ENCODE measurements at regions not wholly inside any gene's neighbourhood (a gene's known extent, or its start where the extent isn't known, plus 50 kb on each side); places are given as distances from the start of the nearest gene placed in this dataset.
"Not testable (repeated sequence)": the region's sequence is repeated elsewhere in the genome, so short reads cannot be mapped to it uniquely, and the experiment has no call there.

- no peaks in the 10 kb centered on the region for H3K27me3 ChIP-seq (ENCODE audit: control insufficient read depth in 3 of 3, insufficient read depth in 3 of 3, low read depth in 1 of 3, low read length in 3 of 3)
- H3K4ac ChIP-seq (ENCODE audit: low read length) = no peak overlapping the region
- H3K9ac ChIP-seq (ENCODE audit: low read depth, low read length, poor library complexity) = no peak overlapping the region
- no peak overlapping the region for H2BK120ac ChIP-seq (ENCODE audit: low read depth, low read length)
- no peak overlapping the region for H2BK15ac ChIP-seq (ENCODE audit: low read length)
- no peaks in the 10 kb centered on the region for H3K36me3 ChIP-seq (replicated peaks in 1 of 2; ENCODE audit: control insufficient read depth in 2 of 2, insufficient read depth in 2 of 2, low read length in 2 of 2)
- no peak overlapping the region for H3K18ac ChIP-seq (ENCODE audit: low read length)
- no peak for DNase-seq (ENCODE audit: low spot score)
- no peak overlapping the region for H4K8ac ChIP-seq (ENCODE audit: low read depth, low read length)
- H2AFZ ChIP-seq (ENCODE audit: low read length) = no peak overlapping the region
- no CpG with 5 or more reads among the region's 5 CpGs for WGBS, 2 donors (ENCODE audit: extremely low coverage in 2 of 2, insufficient read length in 2 of 2, insufficient replicate concordance in 1 of 2)
- H2AK5ac ChIP-seq (ENCODE audit: low read depth, low read length) = no peak overlapping the region
- H2BK5ac ChIP-seq (ENCODE audit: low read length) = no peak overlapping the region
- H3K4me2 ChIP-seq (ENCODE audit: insufficient read depth, low read length, poor library complexity, severe bottlenecking) = no peak overlapping the region
- no peaks in the 10 kb centered on the region for H3K79me1 ChIP-seq (ENCODE audit: low read depth, low read length)
- no peak overlapping the region for H3K27ac ChIP-seq (replicated peaks; ENCODE audit: low read length)
- no peaks in the 10 kb centered on the region for H3K4me1 ChIP-seq (ENCODE audit: control insufficient read depth in 2 of 2, insufficient read depth in 1 of 2, low read depth in 1 of 2, low read length in 2 of 2)
- no peak overlapping the region for H3K23ac ChIP-seq (ENCODE audit: low read depth, low read length, poor library complexity)
- no peaks in the 10 kb centered on the region for H3K9me3 ChIP-seq (replicated peaks in 1 of 2; ENCODE audit: control insufficient read depth in 2 of 2, insufficient read depth in 1 of 2, low read depth in 1 of 2, low read length in 2 of 2)
- H4K91ac ChIP-seq (ENCODE audit: low read depth, low read length, poor library complexity) = no peak overlapping the region
- H3K4me3 ChIP-seq (ENCODE audit: low read length in 2 of 2) = no peak overlapping the region
- H2BK12ac ChIP-seq (ENCODE audit: low read length) = no peak overlapping the region
- H3K14ac ChIP-seq (ENCODE audit: low read length) = no peak overlapping the region
Measured at GRCh38 chr11:82404981-82405380, 328.7 kb downstream of the FAM181B start.

GRCh38 chr11:82403640-82404305 lies 329.9 kb downstream of the FAM181B start:
- H3K27me3 ChIP-seq (ENCODE audit: control insufficient read depth in 3 of 3, insufficient read depth in 3 of 3, low read depth in 1 of 3, low read length in 3 of 3) = no peaks in the 10 kb centered on the region
- no peak overlapping the region for H2AK5ac ChIP-seq (ENCODE audit: low read depth, low read length)
- H3K27ac ChIP-seq (replicated peaks; ENCODE audit: low read length) = no peak overlapping the region
- no peak overlapping the region for H3K14ac ChIP-seq (ENCODE audit: low read length)
- no peak overlapping the region for H3K23ac ChIP-seq (ENCODE audit: low read depth, low read length, poor library complexity)
- no peak overlapping the region for H3K18ac ChIP-seq (ENCODE audit: low read length)
- H4K8ac ChIP-seq (ENCODE audit: low read depth, low read length) = no peak overlapping the region
- H3K4me1 ChIP-seq (ENCODE audit: control insufficient read depth in 2 of 2, insufficient read depth in 1 of 2, low read depth in 1 of 2, low read length in 2 of 2) = no peaks in the 10 kb centered on the region
- WGBS, 2 donors (ENCODE audit: extremely low coverage in 2 of 2, insufficient read length in 2 of 2, insufficient replicate concordance in 1 of 2) = no CpG with 5 or more reads among the region's 49 CpGs
- no peak overlapping the region for H2BK12ac ChIP-seq (ENCODE audit: low read length)
- no peaks in the 10 kb centered on the region for H3K9me3 ChIP-seq (replicated peaks in 1 of 2; ENCODE audit: control insufficient read depth in 2 of 2, insufficient read depth in 1 of 2, low read depth in 1 of 2, low read length in 2 of 2)
- no peak overlapping the region for H4K91ac ChIP-seq (ENCODE audit: low read depth, low read length, poor library complexity)
- no peaks in the 10 kb centered on the region for H3K79me1 ChIP-seq (ENCODE audit: low read depth, low read length)
- H3K4me2 ChIP-seq (ENCODE audit: insufficient read depth, low read length, poor library complexity, severe bottlenecking) = no peak overlapping the region
- no peak overlapping the region for H3K4me3 ChIP-seq (ENCODE audit: low read length in 2 of 2)
- no peak overlapping the region for H2AFZ ChIP-seq (ENCODE audit: low read length)
- no peak overlapping the region for H2BK5ac ChIP-seq (ENCODE audit: low read length)
- no peak for DNase-seq (ENCODE audit: low spot score)
- no peak overlapping the region for H2BK15ac ChIP-seq (ENCODE audit: low read length)
- H3K36me3 ChIP-seq (replicated peaks in 1 of 2; ENCODE audit: control insufficient read depth in 2 of 2, insufficient read depth in 2 of 2, low read length in 2 of 2) = no peaks in the 10 kb centered on the region
- H3K4ac ChIP-seq (ENCODE audit: low read length) = no peak overlapping the region
- H2BK120ac ChIP-seq (ENCODE audit: low read depth, low read length) = no peak overlapping the region
- no peak overlapping the region for H3K9ac ChIP-seq (ENCODE audit: low read depth, low read length, poor library complexity)

- Histone ChIP-seq H3K9ac (ENCODE audit: low read depth, low read length, poor library complexity) (no peak overlapping the region), H3K4me3 (ENCODE audit: low read length in 2 of 2) (no peak overlapping the region), H3K23ac (ENCODE audit: low read depth, low read length, poor library complexity) (no peak overlapping the region), H4K8ac (ENCODE audit: low read depth, low read length) (no peak overlapping the region), H3K9me3 (replicated peaks in 1 of 2; ENCODE audit: control insufficient read depth in 2 of 2, insufficient read depth in 1 of 2, low read depth in 1 of 2, low read length in 2 of 2) (no peaks in the 10 kb centered on the region), H3K79me1 (ENCODE audit: low read depth, low read length) (no peaks in the 10 kb centered on the region), H2AFZ (ENCODE audit: low read length) (no peak overlapping the region), H3K36me3 (replicated peaks in 1 of 2; ENCODE audit: control insufficient read depth in 2 of 2, insufficient read depth in 2 of 2, low read length in 2 of 2) (no peaks in the 10 kb centered on the region), H3K14ac (ENCODE audit: low read length) (no peak overlapping the region), H3K27ac (replicated peaks; ENCODE audit: low read length) (no peak overlapping the region), H2BK15ac (ENCODE audit: low read length) (no peak overlapping the region), H2BK12ac (ENCODE audit: low read length) (no peak overlapping the region), H2BK5ac (ENCODE audit: low read length) (no peak overlapping the region), H2AK5ac (ENCODE audit: low read depth, low read length) (no peak overlapping the region), H3K4ac (ENCODE audit: low read length) (no peak overlapping the region), H3K18ac (ENCODE audit: low read length) (no peak overlapping the region), H2BK120ac (ENCODE audit: low read depth, low read length) (no peak overlapping the region), H3K27me3 (ENCODE audit: control insufficient read depth in 3 of 3, insufficient read depth in 3 of 3, low read depth in 1 of 3, low read length in 3 of 3) (no peaks in the 10 kb centered on the region), H4K91ac (ENCODE audit: low read depth, low read length, poor library complexity) (no peak overlapping the region), H3K4me1 (ENCODE audit: control insufficient read depth in 2 of 2, insufficient read depth in 1 of 2, low read depth in 1 of 2, low read length in 2 of 2) (no peaks in the 10 kb centered on the region), H3K4me2 (ENCODE audit: insufficient read depth, low read length, poor library complexity, severe bottlenecking) (no peak overlapping the region)
- WGBS, 2 donors (ENCODE audit: extremely low coverage in 2 of 2, insufficient read length in 2 of 2, insufficient replicate concordance in 1 of 2) = no CpG with 5 or more reads among the region's 4 CpGs
- no peak for DNase-seq (ENCODE audit: low spot score)
Measured at GRCh38 chr11:82398300-82398815, 335.3 kb downstream of the FAM181B start.

GRCh38 chr11:82396639-82397038 lies 337.0 kb downstream of the FAM181B start:
- not testable (repeated sequence) for H3K79me1 ChIP-seq (ENCODE audit: low read depth, low read length)
- WGBS, 2 donors (ENCODE audit: extremely low coverage in 2 of 2, insufficient read length in 2 of 2, insufficient replicate concordance in 1 of 2) = no CpG with 5 or more reads among the region's 5 CpGs

More at GRCh38 chr11:82396639-82397038, 337.0 kb downstream of the FAM181B start:
- not testable (repeated sequence) for H2BK15ac ChIP-seq (ENCODE audit: low read length); H3K4me1 ChIP-seq (ENCODE audit: control insufficient read depth in 2 of 2, insufficient read depth in 1 of 2, low read depth in 1 of 2, low read length in 2 of 2); H2BK5ac ChIP-seq (ENCODE audit: low read length); H2AK5ac ChIP-seq (ENCODE audit: low read depth, low read length); H3K9ac ChIP-seq (ENCODE audit: low read depth, low read length, poor library complexity); H3K4ac ChIP-seq (ENCODE audit: low read length); H3K27ac ChIP-seq (replicated peaks; ENCODE audit: low read length); H3K4me2 ChIP-seq (ENCODE audit: insufficient read depth, low read length, poor library complexity, severe bottlenecking); H2AFZ ChIP-seq (ENCODE audit: low read length); H3K23ac ChIP-seq (ENCODE audit: low read depth, low read length, poor library complexity); DNase-seq (ENCODE audit: low spot score); H3K4me3 ChIP-seq (ENCODE audit: low read length in 2 of 2); H4K91ac ChIP-seq (ENCODE audit: low read depth, low read length, poor library complexity); H2BK12ac ChIP-seq (ENCODE audit: low read length); H3K18ac ChIP-seq (ENCODE audit: low read length); H2BK120ac ChIP-seq (ENCODE audit: low read depth, low read length); H3K9me3 ChIP-seq (replicated peaks in 1 of 2; ENCODE audit: control insufficient read depth in 2 of 2, insufficient read depth in 1 of 2, low read depth in 1 of 2, low read length in 2 of 2); H3K14ac ChIP-seq (ENCODE audit: low read length); H3K27me3 ChIP-seq (ENCODE audit: control insufficient read depth in 3 of 3, insufficient read depth in 3 of 3, low read depth in 1 of 3, low read length in 3 of 3); H4K8ac ChIP-seq (ENCODE audit: low read depth, low read length); H3K36me3 ChIP-seq (replicated peaks in 1 of 2; ENCODE audit: control insufficient read depth in 2 of 2, insufficient read depth in 2 of 2, low read length in 2 of 2)
